Hypothalamus (tissue), 51 donors: ENCODE measurements at regions not wholly inside any gene's neighbourhood (a gene's known extent, or its start where the extent isn't known, plus 50 kb on each side); places are given as distances from the start of the nearest gene placed in this dataset.
"Not testable (repeated sequence)": the region's sequence is repeated elsewhere in the genome, so short reads cannot be mapped to it uniquely, and the experiment has no call there.

ENCODE experiments used
- DNase-seq, 51 donors: peaks; one replicate each; lab custom pipeline; 2025; lab: John Stamatoyannopoulos, UW

DNA sequence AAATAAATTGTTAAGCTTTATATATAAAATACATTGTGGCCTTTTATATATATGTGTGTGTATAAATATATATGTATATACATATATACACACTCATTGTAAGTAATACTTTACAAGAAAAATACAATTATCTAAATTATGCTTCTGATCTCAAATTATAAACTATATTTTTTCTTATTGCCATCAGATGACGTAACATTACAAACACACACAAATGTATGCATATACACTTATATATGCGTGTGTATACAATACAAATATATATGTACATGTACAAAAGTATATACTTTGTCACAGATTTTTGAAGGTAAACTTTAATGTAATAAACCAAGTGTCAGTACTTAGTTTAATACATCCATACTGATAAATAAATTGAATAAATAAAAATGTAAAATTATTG is 278.9 kb upstream of the LMO3 start:
- no peak for DNase-seq

DNA sequence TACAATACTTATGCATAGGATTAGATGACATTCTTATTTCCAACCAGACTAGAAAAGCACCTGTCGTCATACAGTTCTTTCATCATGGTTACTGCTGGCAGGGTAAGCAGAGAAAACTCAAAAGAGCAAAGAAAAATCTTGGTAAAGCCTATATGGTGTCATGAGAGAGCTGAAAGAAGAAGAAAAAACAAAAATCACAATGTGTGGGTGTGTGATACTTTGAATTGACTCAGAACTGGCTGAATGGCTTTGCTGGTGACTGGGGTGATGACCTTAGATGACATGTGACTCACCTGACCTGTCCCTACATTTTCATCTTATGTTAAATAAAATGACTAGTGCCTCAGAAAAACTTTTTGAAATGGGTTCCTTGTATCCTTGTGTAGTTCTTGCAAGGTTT is 278.1 kb upstream of the LMO3 start:
- DNase-seq, result no peak

DNA sequence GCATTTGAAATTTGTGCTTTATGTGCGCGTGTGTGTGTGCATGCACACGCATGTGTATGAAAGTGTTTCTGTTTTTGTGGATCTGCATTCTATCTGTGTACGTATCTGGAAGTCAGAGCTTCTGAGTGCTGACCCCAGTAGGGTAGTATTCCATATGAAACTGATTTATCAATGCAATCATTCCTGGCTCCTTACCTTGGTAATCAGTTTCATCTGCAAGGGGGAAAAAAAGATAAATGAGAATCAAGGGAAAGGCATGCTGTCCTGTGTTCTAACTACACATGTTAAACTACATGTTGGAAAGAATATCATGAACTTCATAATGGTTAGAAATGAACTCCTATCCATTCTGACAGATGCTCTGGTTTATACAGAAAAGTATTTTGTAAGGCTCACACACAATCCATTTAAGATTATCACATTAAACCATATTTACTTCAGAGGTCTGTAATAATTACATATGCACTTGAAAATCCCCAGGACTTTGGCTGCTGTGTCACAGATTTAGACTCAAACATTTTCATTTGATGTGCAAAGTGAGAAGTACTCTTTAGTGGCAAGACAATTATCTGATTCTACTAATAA is 276.1 kb upstream of the LMO3 start:
- no peak for DNase-seq

DNA sequence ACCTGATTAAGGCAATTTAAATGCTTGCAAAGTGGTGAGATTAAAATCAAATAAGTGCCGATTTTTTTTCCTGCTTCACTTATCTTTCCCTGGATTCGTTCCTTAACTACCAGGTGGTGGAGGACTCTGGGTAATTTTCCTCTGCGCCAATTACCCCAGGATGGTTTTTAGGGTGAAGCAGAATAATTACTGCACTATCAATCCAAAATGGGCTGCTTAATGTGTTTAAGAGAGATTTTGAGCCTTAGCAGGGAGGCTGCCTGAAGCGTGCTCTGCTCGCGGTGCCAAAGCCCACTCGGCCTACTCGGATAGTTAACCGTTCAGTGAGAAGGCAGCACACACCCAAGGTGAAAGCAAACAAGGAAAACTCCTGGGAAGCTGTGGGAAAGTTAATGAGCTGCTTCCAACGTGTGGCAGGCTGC is 274.9 kb upstream of the LMO3 start:
- DNase-seq, result peak in 2 of 51 donors; percentile 1 to 13

DNA sequence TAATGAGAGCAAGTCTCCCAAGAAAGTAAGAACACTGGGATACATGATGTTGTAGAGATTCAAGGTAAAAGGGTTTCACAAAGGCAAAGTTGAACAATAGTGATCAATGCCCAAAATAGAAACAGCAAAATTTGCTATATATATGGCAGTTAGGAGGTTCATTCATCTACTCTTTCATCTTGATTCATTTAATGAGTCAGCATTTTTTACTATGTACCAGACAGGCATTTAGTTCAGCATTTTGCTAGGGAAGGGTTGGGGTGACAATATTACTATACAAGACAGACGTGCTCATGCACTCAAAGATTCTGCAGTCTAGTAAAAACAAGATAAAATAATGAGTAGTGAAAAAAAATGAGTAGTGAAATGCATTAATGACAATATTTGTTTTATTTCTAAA is 264.9 kb upstream of the LMO3 start:
- DNase-seq, result no peak

DNA sequence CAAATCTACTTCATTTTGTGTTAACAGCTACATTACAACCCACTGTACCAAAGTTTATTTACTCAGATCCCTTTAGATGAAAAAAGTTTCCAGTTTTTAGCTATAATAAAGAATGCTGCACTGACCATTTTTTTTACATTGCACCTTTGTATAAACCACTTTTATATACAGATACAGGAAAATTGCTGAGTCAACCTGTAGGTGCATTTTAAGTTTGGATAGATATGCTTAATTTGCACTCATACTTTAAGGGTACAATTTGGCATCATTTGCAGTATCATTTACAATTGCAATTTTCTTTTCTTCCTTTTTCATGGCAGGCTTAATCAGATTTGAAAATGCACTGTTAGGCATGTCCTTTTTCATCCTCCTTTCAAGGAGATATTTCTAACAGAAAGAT is 257.8 kb upstream of the LMO3 start:
- DNase-seq, result no peak

DNA sequence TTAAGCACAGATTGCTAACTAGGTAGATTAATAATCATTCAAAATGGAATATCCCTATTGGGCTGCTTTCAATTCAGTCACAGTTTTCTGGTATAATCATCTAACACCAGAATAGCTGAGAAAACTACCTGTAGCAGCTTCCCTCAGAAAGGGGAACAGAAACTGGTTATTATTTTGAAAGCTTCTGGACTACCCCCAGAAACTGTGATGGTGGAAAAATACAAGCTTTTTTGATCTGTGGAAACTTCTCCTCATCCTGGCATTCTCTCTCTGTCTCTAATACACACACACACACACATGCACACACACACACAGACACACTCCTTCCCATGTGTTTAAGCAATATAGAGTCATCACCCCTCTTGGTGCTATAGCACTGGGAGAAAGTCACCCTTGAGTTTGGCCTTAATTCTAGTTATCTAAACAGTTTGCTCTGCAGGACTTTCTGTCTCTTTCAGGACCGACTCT is 251.5 kb upstream of the LMO3 start:
- no peak for DNase-seq

DNA sequence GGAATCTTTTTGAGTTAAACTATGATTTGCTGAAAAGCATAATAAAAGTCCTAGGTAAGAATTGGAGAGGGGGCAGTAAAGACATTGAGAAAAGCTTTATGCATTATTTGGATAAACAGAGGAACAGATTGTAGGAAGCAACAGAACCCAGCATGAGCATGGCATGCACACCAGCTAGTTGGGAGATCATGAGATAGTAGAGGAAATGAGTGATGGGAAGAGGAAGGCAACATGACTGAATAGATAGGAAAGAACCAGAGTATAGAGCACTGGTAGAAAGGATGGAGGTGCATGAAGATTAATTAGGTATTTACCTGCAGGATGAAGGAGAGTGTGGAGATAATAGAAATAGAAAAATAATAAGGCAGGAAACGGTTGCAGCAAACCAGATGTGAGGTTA is 248.5 kb upstream of the LMO3 start:
- DNase-seq, result no peak

DNA sequence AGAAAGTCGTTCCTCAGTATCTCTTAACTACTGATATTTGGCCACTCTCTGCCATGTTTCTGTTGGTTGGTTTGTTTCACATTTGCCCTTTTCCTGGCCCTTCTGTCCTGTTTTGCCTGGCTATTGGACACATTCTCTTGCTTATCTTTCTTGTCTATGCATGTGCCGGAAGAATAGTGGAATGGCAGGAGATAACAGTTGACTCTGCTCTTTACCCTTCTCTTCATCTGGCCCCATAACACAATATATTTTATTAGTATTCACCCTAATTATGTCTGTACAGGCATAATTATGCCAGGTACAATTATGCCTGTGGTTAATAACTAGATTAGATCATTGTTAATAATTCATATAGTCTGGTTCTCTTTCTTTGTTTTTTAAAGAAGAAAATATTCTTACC is 243.5 kb upstream of the LMO3 start:
- DNase-seq, result no peak

DNA sequence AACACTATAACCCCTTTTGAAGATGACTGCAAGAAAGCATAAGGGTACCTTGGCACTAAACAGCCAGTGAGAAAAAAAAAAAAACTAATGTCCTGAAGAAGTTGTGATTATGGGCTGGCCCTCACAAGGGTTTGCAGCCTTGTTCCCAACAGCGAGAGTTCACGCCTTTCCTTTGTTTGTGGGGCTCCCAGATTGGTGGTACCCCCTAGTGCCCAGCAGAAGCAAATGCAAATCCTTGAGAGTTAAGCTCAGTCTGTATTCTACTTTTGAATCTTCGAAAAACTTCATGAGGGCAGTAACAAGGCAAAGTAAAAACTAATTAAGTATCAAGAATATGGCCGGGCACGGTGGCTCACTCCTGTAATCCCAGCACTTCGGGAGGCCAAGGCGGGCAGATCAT is 238.9 kb upstream of the LMO3 start:
- DNase-seq, result no peak

DNA sequence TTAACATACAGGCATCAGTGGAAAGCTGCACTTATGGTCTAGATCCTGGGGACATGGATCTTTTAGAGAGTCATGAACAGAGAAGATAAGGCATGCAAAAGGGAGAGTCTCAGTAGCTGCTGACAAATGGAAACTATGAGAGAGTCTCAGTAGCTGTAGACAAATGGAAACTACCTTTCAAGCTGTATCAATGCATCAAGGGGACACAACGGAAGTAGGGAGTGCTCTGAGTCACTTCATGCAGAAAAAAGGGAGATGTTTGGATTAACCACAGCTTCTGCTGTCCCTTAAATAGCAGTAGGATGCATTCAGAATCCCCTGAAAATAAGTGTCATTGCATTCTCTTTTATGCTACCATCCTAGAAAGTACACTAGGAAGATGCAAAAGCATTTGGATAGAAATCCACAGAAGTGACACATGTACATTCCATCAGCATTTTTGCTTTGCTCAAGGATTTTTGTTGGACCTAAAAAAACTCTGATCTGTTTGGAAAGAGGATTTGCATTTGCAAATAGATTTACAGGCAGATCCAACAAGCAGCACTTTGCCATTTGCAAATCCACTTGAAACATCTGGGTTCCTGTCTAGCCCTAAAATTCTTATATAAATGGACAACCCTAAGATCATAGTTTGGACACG is 227.5 kb upstream of the LMO3 start:
- DNase-seq, result no peak

DNA sequence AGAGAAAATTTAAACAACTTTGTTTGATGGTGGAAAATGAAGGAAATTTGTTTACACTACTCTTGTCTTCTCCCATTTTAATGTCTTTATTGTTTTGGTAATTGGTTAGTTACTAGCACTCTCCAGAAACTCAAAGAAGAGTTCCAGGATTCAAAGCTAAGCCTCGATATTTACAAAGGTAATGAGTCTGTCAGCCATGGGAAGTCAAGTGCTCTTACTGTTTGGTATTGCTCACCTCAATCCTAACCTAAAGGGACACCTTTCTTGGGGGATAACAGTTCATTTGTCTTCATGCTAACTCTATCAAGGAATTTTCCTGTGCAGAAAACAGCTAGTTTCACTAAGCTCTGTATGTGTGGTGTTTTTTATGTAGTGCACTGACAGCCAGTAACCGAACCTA is 222.9 kb upstream of the LMO3 start:
- DNase-seq, result no peak

DNA sequence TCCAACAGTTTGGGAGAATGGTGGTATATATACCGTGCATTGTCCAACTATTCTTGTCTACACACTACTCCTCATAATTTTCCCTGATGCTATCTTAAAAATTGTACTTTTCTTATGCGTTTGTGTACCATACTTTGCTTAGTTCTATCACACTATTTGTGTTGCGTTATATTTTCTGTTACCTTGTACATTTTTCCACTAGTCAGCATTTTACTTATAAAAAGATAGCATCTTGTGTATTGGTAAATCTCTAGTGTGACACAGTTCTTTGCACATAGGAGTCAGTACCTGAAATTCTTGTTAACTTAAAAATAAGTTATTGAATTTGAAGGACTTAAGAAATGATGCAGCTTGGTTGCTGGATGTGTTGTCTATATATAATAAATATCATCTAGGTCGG is 201.8 kb upstream of the LMO3 start:
- no peak for DNase-seq

DNA sequence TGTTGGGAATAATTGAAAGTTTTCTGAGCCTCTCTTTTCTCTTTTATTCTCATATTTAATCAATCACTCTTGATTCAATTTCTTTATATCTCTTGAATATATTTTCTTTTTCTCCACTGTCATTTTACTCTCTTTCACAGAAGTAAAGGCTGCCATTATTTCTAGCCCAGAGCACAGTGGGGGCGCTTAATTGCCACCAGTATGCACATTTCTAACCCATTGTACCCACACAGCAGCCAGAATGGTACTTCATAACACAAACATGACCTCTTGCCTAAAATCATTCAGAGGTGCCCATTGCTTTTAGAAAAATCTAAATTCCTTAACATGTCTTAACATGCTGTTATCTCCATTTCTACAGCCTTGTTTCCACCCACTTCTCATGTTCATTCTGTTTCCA is 190.2 kb upstream of the LMO3 start:
- no peak for DNase-seq

DNA sequence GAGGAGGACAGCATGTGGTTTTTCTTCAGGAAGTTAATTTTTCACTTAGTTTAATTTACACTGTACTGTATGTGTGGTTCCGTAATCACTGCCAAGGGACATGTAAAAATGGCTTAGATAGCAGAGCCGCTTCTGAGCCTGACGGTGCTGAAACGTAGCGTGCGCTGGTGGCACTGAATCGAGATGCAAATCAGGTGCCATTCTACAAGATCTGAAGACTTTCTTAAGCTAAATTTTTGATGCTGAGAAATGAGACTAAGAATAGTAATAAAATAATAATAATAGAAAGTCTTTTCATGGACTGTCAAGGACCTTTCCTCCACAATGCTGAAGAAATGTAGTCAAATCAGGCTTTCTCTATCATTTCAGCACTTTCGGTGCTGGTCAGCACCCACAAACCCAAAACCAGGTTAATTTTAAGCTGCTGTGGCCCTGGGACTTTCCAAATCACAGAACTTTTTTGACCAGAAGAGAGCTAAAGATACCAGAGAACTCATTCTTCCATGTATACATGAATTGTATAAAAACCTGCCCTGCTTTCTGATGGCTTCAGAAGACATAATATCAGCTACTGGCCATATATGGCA is 183.3 kb upstream of the LMO3 start:
- DNase-seq, result no peak

DNA sequence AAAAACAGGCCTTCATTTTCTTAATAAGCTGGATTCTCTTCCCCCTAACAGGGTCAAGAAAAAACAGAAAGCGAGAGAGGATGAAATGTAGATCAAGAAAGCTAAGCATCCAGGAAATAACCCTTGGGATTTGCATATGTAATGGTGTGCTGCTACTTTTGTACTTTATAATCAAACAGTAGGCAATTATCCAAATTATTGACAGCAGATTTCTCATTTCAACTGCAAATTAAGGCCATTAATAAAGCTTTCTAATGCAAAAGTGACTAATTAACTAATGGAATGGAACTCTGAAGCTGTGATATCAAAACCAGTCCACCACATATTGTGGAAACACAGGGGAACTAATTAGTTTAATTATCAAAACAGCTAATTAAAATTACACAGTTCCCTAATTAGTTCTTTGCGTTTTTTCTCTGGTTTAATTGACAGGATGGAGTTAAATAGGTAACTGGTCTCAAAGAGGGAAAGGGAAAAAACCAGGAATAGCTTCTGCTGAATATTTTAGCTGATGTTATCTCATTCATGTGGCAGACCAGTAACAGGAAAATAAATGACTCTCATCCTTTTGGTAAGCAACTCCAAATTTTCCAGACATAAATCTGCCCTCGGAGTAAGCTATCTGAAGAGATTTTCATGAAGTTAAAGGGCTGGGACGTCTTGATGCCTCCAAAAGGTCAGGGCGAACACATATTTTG is 182.7 kb upstream of the LMO3 start:
- DNase-seq, result no peak

DNA sequence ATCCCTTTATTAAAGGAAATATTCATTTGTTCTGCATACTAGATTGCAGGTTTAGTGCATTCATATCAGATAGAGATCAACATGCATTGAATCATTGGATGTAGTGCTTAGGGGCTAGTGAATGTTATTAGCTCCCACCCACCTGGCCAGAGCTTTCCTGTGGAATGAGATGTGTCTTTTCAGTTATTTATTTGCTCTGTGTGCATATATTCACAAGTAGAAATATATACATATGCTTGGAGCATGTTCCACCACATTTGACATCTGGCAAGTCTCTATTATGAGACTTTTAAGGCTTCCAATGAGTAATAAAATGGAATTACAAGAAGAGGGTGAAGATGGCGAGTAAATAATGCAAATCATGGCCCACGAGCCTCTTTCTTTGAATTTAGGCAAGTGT is 180.0 kb upstream of the LMO3 start:
- DNase-seq, result no peak

DNA sequence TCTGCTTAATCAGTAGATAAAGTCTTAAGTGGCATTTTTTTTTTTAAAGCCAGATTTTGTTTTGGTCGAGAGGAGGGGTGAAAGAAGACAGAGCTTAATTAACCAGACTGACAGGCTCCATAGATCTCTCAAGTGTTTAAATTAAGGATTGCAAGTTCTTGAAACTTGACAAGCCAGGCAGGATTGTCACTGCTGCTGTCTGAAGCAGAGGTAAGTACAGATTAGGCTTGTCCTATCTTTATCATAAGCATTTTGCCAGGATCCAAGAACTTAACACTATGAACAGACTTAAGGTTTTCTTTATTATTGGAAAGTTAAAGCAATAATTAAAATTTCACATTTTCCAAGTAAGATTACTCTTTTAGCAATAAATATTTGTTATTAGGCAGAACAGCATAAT is 179.6 kb upstream of the LMO3 start:
- DNase-seq, result no peak

DNA sequence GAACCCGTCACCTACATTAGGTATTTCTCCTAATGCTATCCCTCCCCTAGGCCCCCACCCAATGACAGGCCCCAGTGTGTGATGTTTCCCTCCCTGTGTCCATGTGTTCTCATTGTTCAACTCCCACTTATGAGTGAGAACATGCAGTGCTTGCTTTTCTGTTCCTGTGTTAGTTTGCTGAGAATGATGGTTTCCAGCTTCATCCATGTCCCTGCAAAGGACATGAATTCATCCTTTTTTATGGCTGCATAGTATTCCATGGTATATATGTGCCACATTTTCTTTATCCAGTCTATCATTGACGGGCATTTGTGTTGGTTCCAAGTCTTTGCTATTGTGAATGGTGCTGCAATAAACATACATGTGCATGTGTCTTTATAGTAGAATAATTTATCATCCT is 163.2 kb upstream of the LMO3 start:
- DNase-seq, result not testable (repeated sequence)

DNA sequence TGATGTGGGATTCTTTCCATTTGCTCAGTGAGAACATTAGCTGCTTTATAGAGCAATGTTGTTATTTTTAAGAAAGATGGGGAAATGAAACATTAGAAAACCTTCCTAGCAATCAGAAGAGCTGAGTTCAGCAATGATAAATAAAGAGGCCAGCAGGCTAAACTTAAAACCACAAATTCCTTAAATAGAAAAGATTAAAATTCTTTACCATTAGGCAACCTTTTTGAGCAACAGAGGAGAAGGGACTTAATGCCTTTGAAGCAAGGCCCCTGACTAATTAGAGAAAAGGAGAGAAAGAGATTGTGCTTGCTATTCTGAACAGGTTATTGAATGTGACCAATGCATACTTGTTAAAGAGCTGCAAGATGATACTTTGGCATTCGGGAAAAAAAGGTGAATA is 160.8 kb upstream of the LMO3 start:
- no peak for DNase-seq

DNA sequence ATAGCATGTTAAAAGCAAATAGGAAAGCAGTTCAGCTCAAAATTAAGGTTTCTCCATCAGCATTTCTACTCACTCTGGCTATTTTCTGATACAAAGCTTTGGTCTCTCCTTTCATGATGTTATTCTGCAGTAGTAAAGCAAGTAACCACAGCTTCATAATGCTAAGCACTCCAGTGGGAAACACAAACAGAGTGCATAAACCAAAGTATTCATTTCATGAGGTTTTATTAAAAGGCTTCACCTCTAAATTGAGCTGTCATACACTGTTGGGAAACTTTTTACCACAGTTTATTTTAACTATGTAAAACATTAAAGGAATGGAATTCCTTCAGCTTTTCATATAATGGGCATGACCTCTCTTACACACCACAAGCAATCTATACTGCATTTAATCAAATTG is 157.9 kb upstream of the LMO3 start:
- no peak for DNase-seq
